SU-DHL-6 (cell line): ENCODE measurements at regions not wholly inside any gene's neighbourhood (a gene's known extent, or its start where the extent isn't known, plus 50 kb on each side); places are given as distances from the start of the nearest gene placed in this dataset.
"Not testable (repeated sequence)": the region's sequence is repeated elsewhere in the genome, so short reads cannot be mapped to it uniquely, and the experiment has no call there.

Source experiments
- EZH2phosphoT487 ChIP-seq: fragments of 200-600 bp; sonication (generic), shearing (Covaris generic); conservative IDR thresholded peaks from 2 replicates; pipeline ENCODE4 v1.6.1; 2018; ENCODE audit warnings: mild to moderate bottlenecking, antibody characterized with exemption, low read length, moderate library complexity, mixed read lengths
- TF ChIP-seq, protein P1 (sequence below): fragments of 200-600 bp; sonication (generic); IDR thresholded peaks from one replicate; pipeline ENCODE4 v1.5.1; 2017; ENCODE audit warnings: antibody characterized with exemption, mild to moderate bottlenecking, low read length, moderate library complexity; ENCODE audit not compliant: insufficient read depth, poor library complexity, severe bottlenecking

- TF ChIP-seq, protein P1, sequence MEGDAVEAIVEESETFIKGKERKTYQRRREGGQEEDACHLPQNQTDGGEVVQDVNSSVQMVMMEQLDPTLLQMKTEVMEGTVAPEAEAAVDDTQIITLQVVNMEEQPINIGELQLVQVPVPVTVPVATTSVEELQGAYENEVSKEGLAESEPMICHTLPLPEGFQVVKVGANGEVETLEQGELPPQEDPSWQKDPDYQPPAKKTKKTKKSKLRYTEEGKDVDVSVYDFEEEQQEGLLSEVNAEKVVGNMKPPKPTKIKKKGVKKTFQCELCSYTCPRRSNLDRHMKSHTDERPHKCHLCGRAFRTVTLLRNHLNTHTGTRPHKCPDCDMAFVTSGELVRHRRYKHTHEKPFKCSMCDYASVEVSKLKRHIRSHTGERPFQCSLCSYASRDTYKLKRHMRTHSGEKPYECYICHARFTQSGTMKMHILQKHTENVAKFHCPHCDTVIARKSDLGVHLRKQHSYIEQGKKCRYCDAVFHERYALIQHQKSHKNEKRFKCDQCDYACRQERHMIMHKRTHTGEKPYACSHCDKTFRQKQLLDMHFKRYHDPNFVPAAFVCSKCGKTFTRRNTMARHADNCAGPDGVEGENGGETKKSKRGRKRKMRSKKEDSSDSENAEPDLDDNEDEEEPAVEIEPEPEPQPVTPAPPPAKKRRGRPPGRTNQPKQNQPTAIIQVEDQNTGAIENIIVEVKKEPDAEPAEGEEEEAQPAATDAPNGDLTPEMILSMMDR: not testable (repeated sequence)
- not testable (repeated sequence) for TF ChIP-seq EZH2phosphoT487
These were observed 171.0 kb upstream of the PDE4B start for GRCh38 chr1:65621721-65622120.
